SK-N-SH (cell line): ENCODE measurements at regions not wholly inside any gene's neighbourhood (a gene's known extent, or its start where the extent isn't known, plus 50 kb on each side); places are given as distances from the start of the nearest gene placed in this dataset.

Experiments
- EP300 ChIP-seq, 2 experiments: IDR thresholded peaks; 2 replicates each; pipeline versions ENCODE4 v1.4.0 to v1.6.1; 2012; ENCODE audit warnings: borderline replicate concordance in 1 of 2, low read depth in 1 of 2, low read length in 1 of 2
- JUND ChIP-seq: IDR thresholded peaks from 2 replicates; pipeline ENCODE4 v1.4.0; 2012
- TEAD4 ChIP-seq: IDR thresholded peaks from 2 replicates; pipeline ENCODE4 v1.4.0; 2012; ENCODE audit warnings: mild to moderate bottlenecking, borderline replicate concordance; ENCODE audit not compliant: insufficient read depth
- TF ChIP-seq, protein P1 (sequence below): fragments of 200-600 bp; sonication (generic); IDR thresholded peaks from 2 replicates; pipeline ENCODE4 v1.6.1; 2017; ENCODE audit warnings: antibody characterized with exemption, mild to moderate bottlenecking, moderate library complexity
- TF ChIP-seq, protein P2 (sequence below): IDR thresholded peaks from 2 replicates; pipeline ENCODE4 v1.4.0; 2012; ENCODE audit warnings: low read depth
- TF ChIP-seq, protein P3 (sequence below): IDR thresholded peaks from 2 replicates; pipeline ENCODE4 v1.6.1; 2012; ENCODE audit warnings: mild to moderate bottlenecking, low read depth, low read length, moderate library complexity

DNA sequence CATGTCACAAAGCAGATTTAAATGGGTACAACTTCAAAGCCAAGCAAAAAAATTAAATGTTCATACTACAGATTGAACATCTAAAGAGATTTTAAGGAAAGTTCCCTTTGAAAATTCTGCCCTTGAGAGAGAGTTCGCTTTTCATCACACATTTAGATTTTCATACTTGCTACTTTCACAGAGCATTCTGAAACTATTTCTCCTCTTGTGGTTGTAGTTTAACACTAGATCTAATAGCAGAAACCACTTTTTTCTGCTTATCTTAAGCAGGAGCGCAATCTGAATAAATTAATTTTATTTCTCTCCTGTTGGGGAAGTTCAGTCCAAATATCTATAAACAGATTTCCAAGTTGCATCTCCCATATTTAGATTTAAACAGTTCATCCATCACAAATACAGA lies 173.3 kb upstream of the RASA1 start:
- TF ChIP-seq, protein P1, sequence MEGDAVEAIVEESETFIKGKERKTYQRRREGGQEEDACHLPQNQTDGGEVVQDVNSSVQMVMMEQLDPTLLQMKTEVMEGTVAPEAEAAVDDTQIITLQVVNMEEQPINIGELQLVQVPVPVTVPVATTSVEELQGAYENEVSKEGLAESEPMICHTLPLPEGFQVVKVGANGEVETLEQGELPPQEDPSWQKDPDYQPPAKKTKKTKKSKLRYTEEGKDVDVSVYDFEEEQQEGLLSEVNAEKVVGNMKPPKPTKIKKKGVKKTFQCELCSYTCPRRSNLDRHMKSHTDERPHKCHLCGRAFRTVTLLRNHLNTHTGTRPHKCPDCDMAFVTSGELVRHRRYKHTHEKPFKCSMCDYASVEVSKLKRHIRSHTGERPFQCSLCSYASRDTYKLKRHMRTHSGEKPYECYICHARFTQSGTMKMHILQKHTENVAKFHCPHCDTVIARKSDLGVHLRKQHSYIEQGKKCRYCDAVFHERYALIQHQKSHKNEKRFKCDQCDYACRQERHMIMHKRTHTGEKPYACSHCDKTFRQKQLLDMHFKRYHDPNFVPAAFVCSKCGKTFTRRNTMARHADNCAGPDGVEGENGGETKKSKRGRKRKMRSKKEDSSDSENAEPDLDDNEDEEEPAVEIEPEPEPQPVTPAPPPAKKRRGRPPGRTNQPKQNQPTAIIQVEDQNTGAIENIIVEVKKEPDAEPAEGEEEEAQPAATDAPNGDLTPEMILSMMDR: no peak
- TF ChIP-seq EP300 (IDR thresholded peaks at IDR 0.05; ENCODE audit: borderline replicate concordance in 1 of 2, low read depth in 1 of 2, low read length in 1 of 2) (no peak), TEAD4 (no peak), JUND (no peak)
- TF ChIP-seq, protein P2, sequence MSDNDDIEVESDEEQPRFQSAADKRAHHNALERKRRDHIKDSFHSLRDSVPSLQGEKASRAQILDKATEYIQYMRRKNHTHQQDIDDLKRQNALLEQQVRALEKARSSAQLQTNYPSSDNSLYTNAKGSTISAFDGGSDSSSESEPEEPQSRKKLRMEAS: no peak
- TF ChIP-seq, protein P3, sequence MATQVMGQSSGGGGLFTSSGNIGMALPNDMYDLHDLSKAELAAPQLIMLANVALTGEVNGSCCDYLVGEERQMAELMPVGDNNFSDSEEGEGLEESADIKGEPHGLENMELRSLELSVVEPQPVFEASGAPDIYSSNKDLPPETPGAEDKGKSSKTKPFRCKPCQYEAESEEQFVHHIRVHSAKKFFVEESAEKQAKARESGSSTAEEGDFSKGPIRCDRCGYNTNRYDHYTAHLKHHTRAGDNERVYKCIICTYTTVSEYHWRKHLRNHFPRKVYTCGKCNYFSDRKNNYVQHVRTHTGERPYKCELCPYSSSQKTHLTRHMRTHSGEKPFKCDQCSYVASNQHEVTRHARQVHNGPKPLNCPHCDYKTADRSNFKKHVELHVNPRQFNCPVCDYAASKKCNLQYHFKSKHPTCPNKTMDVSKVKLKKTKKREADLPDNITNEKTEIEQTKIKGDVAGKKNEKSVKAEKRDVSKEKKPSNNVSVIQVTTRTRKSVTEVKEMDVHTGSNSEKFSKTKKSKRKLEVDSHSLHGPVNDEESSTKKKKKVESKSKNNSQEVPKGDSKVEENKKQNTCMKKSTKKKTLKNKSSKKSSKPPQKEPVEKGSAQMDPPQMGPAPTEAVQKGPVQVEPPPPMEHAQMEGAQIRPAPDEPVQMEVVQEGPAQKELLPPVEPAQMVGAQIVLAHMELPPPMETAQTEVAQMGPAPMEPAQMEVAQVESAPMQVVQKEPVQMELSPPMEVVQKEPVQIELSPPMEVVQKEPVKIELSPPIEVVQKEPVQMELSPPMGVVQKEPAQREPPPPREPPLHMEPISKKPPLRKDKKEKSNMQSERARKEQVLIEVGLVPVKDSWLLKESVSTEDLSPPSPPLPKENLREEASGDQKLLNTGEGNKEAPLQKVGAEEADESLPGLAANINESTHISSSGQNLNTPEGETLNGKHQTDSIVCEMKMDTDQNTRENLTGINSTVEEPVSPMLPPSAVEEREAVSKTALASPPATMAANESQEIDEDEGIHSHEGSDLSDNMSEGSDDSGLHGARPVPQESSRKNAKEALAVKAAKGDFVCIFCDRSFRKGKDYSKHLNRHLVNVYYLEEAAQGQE: no peak
